H1 (cell line): ENCODE measurements at regions not wholly inside any gene's neighbourhood (a gene's known extent, or its start where the extent isn't known, plus 50 kb on each side); places are given as distances from the start of the nearest gene placed in this dataset.

Experiments used
- CTCF ChIA-PET: fragments of 300-600 bp; sonication (Branson Sonifier 250); formaldehyde crosslinking; loops from one replicate; lab custom pipeline; 2021; ENCODE audit not compliant: partially characterized antibody; lab: Charles Lee
- POLR2A ChIA-PET: fragments of 300-600 bp; sonication (Branson Sonifier 250); formaldehyde crosslinking; loops from one replicate; lab custom pipeline; 2021; ENCODE audit warnings: inconsistent platforms; ENCODE audit not compliant: partially characterized antibody; lab: Charles Lee
- DNase-seq, 2 experiments: peaks; one replicate each; pipeline versions ENCODE4 v3.0.0 to v3.0.0-alpha.2; 2010 to 2022; ENCODE audit warnings: low spot score in 2 of 2, low read depth in 1 of 2, mixed read lengths in 1 of 2
- FAIRE-seq: peaks from 2 replicates; lab custom pipeline; 2011; peaks lifted over from hg19 to GRCh38; lab: Jason Lieb, UNC
- H2AFZ ChIP-seq: 2 replicates; pipeline ENCODE4 v1.8.1; 2012; ENCODE audit warnings: low read length, inconsistent platforms
- H2AK5ac ChIP-seq: 2 replicates; pipeline ENCODE4 v1.6.1; 2013; ENCODE audit warnings: low read depth, low read length
- H2BK120ac ChIP-seq: replicated peaks from 2 replicates; pipeline ENCODE3; 2013; ENCODE audit warnings: low read depth, low read length, inconsistent platforms
- H2BK12ac ChIP-seq: 2 replicates; pipeline ENCODE4 v1.6.1; 2013; ENCODE audit warnings: low read depth, low read length
- H2BK15ac ChIP-seq: 2 replicates; pipeline ENCODE4 v1.6.1; 2013; ENCODE audit warnings: low read length
- H2BK20ac ChIP-seq: 2 replicates; pipeline ENCODE4 v1.6.1; 2013; ENCODE audit warnings: low read length
- H2BK5ac ChIP-seq: 2 replicates; pipeline ENCODE4 v1.6.1; 2013; ENCODE audit warnings: low read depth, low read length
- H3K14ac ChIP-seq: 2 replicates; pipeline ENCODE4 v1.6.1; 2013; ENCODE audit warnings: inconsistent platforms; ENCODE audit not compliant: insufficient read length
- H3K18ac ChIP-seq: 2 replicates; pipeline ENCODE4 v1.6.1; 2013; ENCODE audit warnings: low read length; ENCODE audit errors: extremely low read depth
- H3K23ac ChIP-seq: 2 replicates; pipeline ENCODE4 v1.6.1; 2013; ENCODE audit warnings: inconsistent platforms; ENCODE audit not compliant: insufficient read length
- H3K23me2 ChIP-seq: 2 replicates; pipeline ENCODE4 v1.6.1; 2013; ENCODE audit warnings: low read depth, low read length
- H3K27ac ChIP-seq: 2 replicates; pipeline ENCODE4 v1.6.1; 2011; ENCODE audit warnings: low read depth, low read length, inconsistent platforms
- H3K27me3 ChIP-seq, 4 experiments: replicated peaks in 1 of 4; 1 replicate in 1 of 4; 2 replicates in 3 of 4; pipeline versions ENCODE4 v1.6.1 to v1.8.1; 2011 to 2013; ENCODE audit warnings: low read length in 3 of 4, mild to moderate bottlenecking in 3 of 4, inconsistent platforms in 2 of 4, mixed read lengths in 2 of 4, moderate library complexity in 1 of 4; ENCODE audit not compliant: control insufficient read depth in 3 of 4, insufficient read depth in 3 of 4; ENCODE audit errors: extremely low read depth in 1 of 4
- H3K36me3 ChIP-seq, 4 experiments: 2 replicates each; pipeline versions ENCODE4 v1.6.1 to v1.8.1; 2011 to 2013; ENCODE audit warnings: mild to moderate bottlenecking in 4 of 4, low read length in 3 of 4, moderate library complexity in 2 of 4, control low read depth in 1 of 4, inconsistent platforms in 1 of 4; ENCODE audit not compliant: insufficient read depth in 4 of 4, control insufficient read depth in 2 of 4
- H3K4ac ChIP-seq: replicated peaks from 2 replicates; pipeline ENCODE3; 2013; ENCODE audit warnings: low read length, low read depth, mixed read lengths, inconsistent platforms; ENCODE audit not compliant: insufficient read length
- H3K4me1 ChIP-seq, 4 experiments: replicated peaks in 1 of 4; 1 replicate in 1 of 4; 2 replicates in 3 of 4; pipeline versions ENCODE4 v1.6.1 to v1.8.1; 2011 to 2013; ENCODE audit warnings: low read length in 3 of 4, inconsistent platforms in 2 of 4, mixed read lengths in 1 of 4; ENCODE audit not compliant: insufficient read depth in 4 of 4, control insufficient read depth in 3 of 4
- H3K4me2 ChIP-seq, 2 experiments: 2 replicates each; pipeline versions ENCODE4 v1.6.1 to v1.8.1; 2011 to 2013; ENCODE audit warnings: low read depth in 2 of 2, low read length in 2 of 2, control low read depth in 1 of 2, inconsistent platforms in 1 of 2, mild to moderate bottlenecking in 1 of 2; ENCODE audit not compliant: insufficient read depth in 1 of 2
- H3K4me3 ChIP-seq, 4 experiments: fragments of 200-600, 300-600 bp in 1 of 4; sonication (generic), shearing (Covaris generic), sonication (Bioruptor Twin) in 1 of 4; 2 replicates each; pipeline versions ENCODE4 v1.5.1 to v1.8.1; 2011 to 2016; ENCODE audit warnings: low read length in 4 of 4, low read depth in 3 of 4, control low read depth in 2 of 4, inconsistent platforms in 2 of 4, mild to moderate bottlenecking in 2 of 4, mixed read lengths in 1 of 4, moderate library complexity in 1 of 4; ENCODE audit not compliant: insufficient read depth in 2 of 4; ENCODE audit errors: extremely low read depth in 1 of 4
- H3K56ac ChIP-seq: replicated peaks from 2 replicates; pipeline ENCODE3; 2013; ENCODE audit warnings: low read depth, mild to moderate bottlenecking, mixed read lengths, low read length, inconsistent platforms; ENCODE audit not compliant: insufficient read length
- H3K79me1 ChIP-seq: 2 replicates; pipeline ENCODE4 v1.6.1; 2013; ENCODE audit warnings: low read depth, low read length, control low read depth
- H3K79me2 ChIP-seq, 2 experiments: 2 replicates each; pipeline versions ENCODE4 v1.6.1 to v1.8.1; 2012 to 2013; ENCODE audit warnings: low read length in 2 of 2, mild to moderate bottlenecking in 2 of 2, inconsistent platforms in 1 of 2; ENCODE audit not compliant: insufficient read depth in 2 of 2, control insufficient read depth in 1 of 2
- H3K9ac ChIP-seq, 4 experiments: replicated peaks in 1 of 4; 1 replicate in 1 of 4; 2 replicates in 3 of 4; pipeline versions ENCODE4 v1.6.1 to v1.8.1; 2011 to 2013; ENCODE audit warnings: low read depth in 3 of 4, low read length in 3 of 4, control low read depth in 2 of 4, mild to moderate bottlenecking in 2 of 4, moderate library complexity in 2 of 4, inconsistent platforms in 1 of 4; ENCODE audit errors: extremely low read depth in 1 of 4
- H3K9me3 ChIP-seq, 2 experiments: 2 replicates each; pipeline versions ENCODE4 v1.6.1 to v1.8.1; 2012 to 2013; ENCODE audit warnings: mild to moderate bottlenecking in 2 of 2, moderate library complexity in 2 of 2, control low read depth in 1 of 2, inconsistent platforms in 1 of 2, low read depth in 1 of 2, low read length in 1 of 2, mixed read lengths in 1 of 2; ENCODE audit not compliant: insufficient read depth in 2 of 2
- H4K20me1 ChIP-seq, 2 experiments: replicated peaks in 1 of 2; 2 replicates each; pipeline versions ENCODE3 to v1.8.1; 2011 to 2013; ENCODE audit warnings: inconsistent platforms in 2 of 2, low read length in 2 of 2, mild to moderate bottlenecking in 1 of 2; ENCODE audit not compliant: insufficient read depth in 2 of 2, control insufficient read depth in 1 of 2
- H4K5ac ChIP-seq: 2 replicates; pipeline ENCODE4 v1.6.1; 2013; ENCODE audit warnings: low read length, low read depth, mixed read lengths, inconsistent platforms; ENCODE audit not compliant: insufficient read length
- H4K8ac ChIP-seq: 2 replicates; pipeline ENCODE4 v1.8.0; 2013; ENCODE audit warnings: mild to moderate bottlenecking, moderate library complexity, low read length, inconsistent platforms; ENCODE audit not compliant: insufficient read depth; ENCODE audit errors: extremely low read depth
- H4K91ac ChIP-seq: replicated peaks from 2 replicates; pipeline ENCODE3; 2013; ENCODE audit warnings: low read length, mixed read lengths, inconsistent platforms; ENCODE audit not compliant: insufficient read length
- CHD1 ChIP-seq: IDR thresholded peaks from 2 replicates; pipeline ENCODE4 v1.6.1; 2012; ENCODE audit warnings: low read depth, low read length, improper control_type of control experiment
- CREB1 ChIP-seq: IDR thresholded peaks from 2 replicates; pipeline ENCODE4 v1.6.1; 2012; ENCODE audit warnings: inconsistent platforms
- EGR1 ChIP-seq: IDR thresholded peaks from 2 replicates; pipeline ENCODE4 v1.6.1; 2011; ENCODE audit warnings: low read depth, low read length, borderline replicate concordance
- GABPA ChIP-seq: IDR thresholded peaks from 2 replicates; pipeline ENCODE4 v1.6.1; 2011; ENCODE audit warnings: mild to moderate bottlenecking, low read length, moderate library complexity, borderline replicate concordance; ENCODE audit not compliant: insufficient read depth
- JUND ChIP-seq: IDR thresholded peaks from 2 replicates; pipeline ENCODE4 v1.6.1; 2011; ENCODE audit warnings: mild to moderate bottlenecking, improper control_type of control experiment, low read length
- KDM4A ChIP-seq: IDR thresholded peaks from one replicate; pipeline ENCODE4 v1.7.1; 2012; ENCODE audit warnings: low read depth, mild to moderate bottlenecking, moderate library complexity, low read length, inconsistent platforms; ENCODE audit not compliant: severe bottlenecking
- MAFK ChIP-seq: IDR thresholded peaks from 2 replicates; pipeline ENCODE4 v1.6.1; 2012; ENCODE audit warnings: low read depth, mild to moderate bottlenecking, improper control_type of control experiment, low read length
- SIN3A ChIP-seq, 2 experiments: IDR thresholded peaks in 1 of 2; conservative IDR thresholded peaks in 1 of 2; 2 replicates each; pipeline ENCODE4 v1.6.1; 2011 to 2012; ENCODE audit warnings: low read length in 2 of 2, improper control_type of control experiment in 1 of 2, low read depth in 1 of 2, mild to moderate bottlenecking in 1 of 2
- SP1 ChIP-seq: IDR thresholded peaks from 2 replicates; pipeline ENCODE4 v1.6.1; 2011; ENCODE audit warnings: low read depth, low read length
- SP4 ChIP-seq: IDR thresholded peaks from 2 replicates; pipeline ENCODE4 v1.6.1; 2012; ENCODE audit warnings: low read length, inconsistent platforms
- TCF12 ChIP-seq: IDR thresholded peaks from 2 replicates; pipeline ENCODE4 v1.6.1; 2011; ENCODE audit warnings: low read depth, mild to moderate bottlenecking, low read length
- YY1 ChIP-seq: IDR thresholded peaks from 2 replicates; pipeline ENCODE4 v1.6.1; 2011; ENCODE audit warnings: low read depth, mild to moderate bottlenecking, low read length
- WGBS, 2 experiments: shearing (Covaris generic) in 1 of 2; methylation state at CpG; one replicate each; pipeline versions ENCODE4 v1.1.6 to v1.1.7; 2013 to 2015; ENCODE audit warnings: low lambda C conversion rate in 2 of 2, mixed read lengths in 2 of 2, inconsistent platforms in 1 of 2, low coverage in 1 of 2, missing lambda C conversion rate in 1 of 2; ENCODE audit not compliant: insufficient replicate concordance in 2 of 2, insufficient coverage in 1 of 2, insufficient read length in 1 of 2; ENCODE audit errors: extremely low coverage in 1 of 2, missing lambda C conversion rate in 1 of 2; 5-methylcytosine and 5-hydroxymethylcytosine counted together

GRCh38 chr9:11653867-11654266 lies 1039.3 kb upstream of the TYRP1 start:
- H2AK5ac ChIP-seq: no peak overlapping the region
- no peaks in the 10 kb centered on the region for H3K36me3 ChIP-seq
- no peak overlapping the region for H3K4ac ChIP-seq
- H4K91ac ChIP-seq: no peak overlapping the region
- H3K23me2 ChIP-seq: no peaks in the 10 kb centered on the region
- H2AFZ ChIP-seq: no peak overlapping the region
- no peak overlapping the region for H3K27ac ChIP-seq
- no peaks in the 10 kb centered on the region for H3K79me1 ChIP-seq
- no peak overlapping the region for H3K23ac ChIP-seq
- ChIA-PET CTCF (no interaction called here), POLR2A (no interaction called here)
- H3K14ac ChIP-seq: no peak overlapping the region
- H4K8ac ChIP-seq: no peak overlapping the region
- H2BK15ac ChIP-seq: no peak overlapping the region
- no peak overlapping the region for H2BK5ac ChIP-seq
- DNase-seq (no peak), FAIRE-seq (no peak)
- H3K56ac ChIP-seq: no peak overlapping the region
- H3K9me3 ChIP-seq: no peaks in the 10 kb centered on the region
- no peaks in the 10 kb centered on the region for H3K27me3 ChIP-seq
- no peak overlapping the region for H3K4me3 ChIP-seq
- no peaks in the 10 kb centered on the region for H3K79me2 ChIP-seq
- H3K4me1 ChIP-seq: no peaks in the 10 kb centered on the region
- no peak overlapping the region for H3K9ac ChIP-seq
- H2BK120ac ChIP-seq: no peak overlapping the region
- H2BK12ac ChIP-seq: no peak overlapping the region
- TF ChIP-seq SP1 (no peak), JUND (no peak), SP4 (no peak), YY1 (no peak), GABPA (no peak), TCF12 (no peak), SIN3A (conservative IDR thresholded peaks at IDR 0.05 in 1 of 2, IDR thresholded peaks at IDR 0.05 in 1 of 2; ENCODE audit: low read depth in 1 of 2, low read length in 2 of 2) (no peak), CREB1 (no peak), MAFK (no peak), KDM4A (no peak), CHD1 (no peak), EGR1 (no peak)
- TF ChIP-seq, all 59 proteins: peak for 0
- no peak overlapping the region for H2BK20ac ChIP-seq
- no peaks in the 10 kb centered on the region for H4K20me1 ChIP-seq
- WGBS, 2 experiments: 89% methylated on average over 3 of the region's 3 CpGs; no CpG with 5 or more reads in 1 of the 2 experiments
- no peak overlapping the region for H3K4me2 ChIP-seq
- H4K5ac ChIP-seq: no peak overlapping the region
- H3K18ac ChIP-seq: no peak overlapping the region
